ENCODE measurements at regions not wholly inside any gene's neighbourhood (a gene's known extent, or its start where the extent isn't known, plus 50 kb on each side); places are given as distances from the start of the nearest gene placed in this dataset.
"Not testable (repeated sequence)": the region's sequence is repeated elsewhere in the genome, so short reads cannot be mapped to it uniquely, and the experiment has no call there.

DNA sequence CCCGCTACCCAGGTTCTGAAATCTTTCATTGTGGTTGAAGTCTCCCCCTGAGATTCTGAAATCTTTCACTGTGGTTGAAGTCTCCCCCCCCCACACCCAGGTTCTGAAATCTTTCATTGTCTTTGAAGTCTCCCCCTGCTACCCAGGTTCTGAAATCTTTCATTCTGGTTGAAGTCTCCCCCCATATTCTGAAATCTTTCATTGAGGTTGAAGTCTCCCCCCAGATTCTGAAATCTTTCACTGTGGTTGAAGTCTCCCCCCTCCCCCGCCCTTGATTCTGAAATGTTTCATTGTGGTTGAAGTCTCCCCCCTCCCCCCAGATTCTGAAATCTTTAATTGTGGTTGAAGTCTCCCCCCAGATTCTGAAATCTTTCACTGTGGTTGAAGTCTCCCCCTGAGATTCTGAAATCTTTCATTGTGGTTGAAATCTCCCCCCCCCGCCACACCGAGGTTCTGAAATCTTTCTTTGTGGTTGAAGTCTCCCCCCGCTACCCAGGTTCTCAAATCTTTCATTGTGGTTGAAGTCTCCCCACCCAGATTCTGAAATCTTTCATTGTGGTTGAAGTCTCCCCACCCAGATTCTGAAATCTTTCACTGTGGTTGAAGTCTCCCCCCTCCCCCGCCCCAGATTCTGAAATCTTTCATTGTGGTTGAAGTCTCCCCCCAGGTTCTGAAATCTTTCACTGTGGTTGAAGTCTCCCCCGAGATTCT, 915.2 kb downstream of the BRD1 start:
- not testable (repeated sequence) for TF ChIP-seq POLR2A (IDR thresholded peaks at IDR 0.05)
- TF ChIP-seq, protein P1, sequence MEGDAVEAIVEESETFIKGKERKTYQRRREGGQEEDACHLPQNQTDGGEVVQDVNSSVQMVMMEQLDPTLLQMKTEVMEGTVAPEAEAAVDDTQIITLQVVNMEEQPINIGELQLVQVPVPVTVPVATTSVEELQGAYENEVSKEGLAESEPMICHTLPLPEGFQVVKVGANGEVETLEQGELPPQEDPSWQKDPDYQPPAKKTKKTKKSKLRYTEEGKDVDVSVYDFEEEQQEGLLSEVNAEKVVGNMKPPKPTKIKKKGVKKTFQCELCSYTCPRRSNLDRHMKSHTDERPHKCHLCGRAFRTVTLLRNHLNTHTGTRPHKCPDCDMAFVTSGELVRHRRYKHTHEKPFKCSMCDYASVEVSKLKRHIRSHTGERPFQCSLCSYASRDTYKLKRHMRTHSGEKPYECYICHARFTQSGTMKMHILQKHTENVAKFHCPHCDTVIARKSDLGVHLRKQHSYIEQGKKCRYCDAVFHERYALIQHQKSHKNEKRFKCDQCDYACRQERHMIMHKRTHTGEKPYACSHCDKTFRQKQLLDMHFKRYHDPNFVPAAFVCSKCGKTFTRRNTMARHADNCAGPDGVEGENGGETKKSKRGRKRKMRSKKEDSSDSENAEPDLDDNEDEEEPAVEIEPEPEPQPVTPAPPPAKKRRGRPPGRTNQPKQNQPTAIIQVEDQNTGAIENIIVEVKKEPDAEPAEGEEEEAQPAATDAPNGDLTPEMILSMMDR (IDR thresholded peaks at IDR 0.05) = not testable (repeated sequence)

Data from esophagus squamous epithelium (tissue), 4 donors.